Esophagus squamous epithelium (tissue), 4 donors: ENCODE measurements at regions not wholly inside any gene's neighbourhood (a gene's known extent, or its start where the extent isn't known, plus 50 kb on each side); places are given as distances from the start of the nearest gene placed in this dataset.

ENCODE experiments used
- CTCF ChIP-seq, 6 experiments: fragments of 450-650 bp in 4 of 6; fragments of 200-600 bp in 2 of 6; sonication (generic) in 2 of 6; IDR thresholded peaks; one replicate each; pipeline ENCODE4 v1.5.1; 2016 to 2019; ENCODE audit warnings: antibody characterized with exemption in 6 of 6, mild to moderate bottlenecking in 4 of 6, moderate library complexity in 4 of 6
- POLR2A ChIP-seq, 4 donors: fragments of 450-650 bp; IDR thresholded peaks; one replicate each; pipeline ENCODE4 v1.6.1; 2017; ENCODE audit warnings: antibody characterized with exemption in 4 of 4, mild to moderate bottlenecking in 4 of 4, moderate library complexity in 3 of 4

GRCh38 chr3:166211451-166211850 is 374.2 kb upstream of the BCHE start:
- TF ChIP-seq CTCF (IDR thresholded peaks at IDR 0.05) (no peak), POLR2A (IDR thresholded peaks at IDR 0.05) (no peak)
